Lung (tissue), 11 donors: ENCODE measurements at regions not wholly inside any gene's neighbourhood (a gene's known extent, or its start where the extent isn't known, plus 50 kb on each side); places are given as distances from the start of the nearest gene placed in this dataset.

Source experiments
- ATAC-seq: fragments of 200-7000 bp; cut with Tn5 transposase; one replicate; pipeline ENCODE4 v1.9.1; 2020; ENCODE audit warnings: moderate number of reproducible peaks; ENCODE audit not compliant: insufficient read depth, low FRiP score
- DNase-seq, 3 donors: peaks; one replicate each; pipeline ENCODE4 v3.0.0-alpha.2; 2013 to 2017
- H3K27ac ChIP-seq, 2 donors: one replicate each; pipeline ENCODE4 v1.5.1; 2013; ENCODE audit warnings: mild to moderate bottlenecking in 2 of 2, moderate library complexity in 2 of 2, control low read depth in 1 of 2, inconsistent platforms in 1 of 2, low read depth in 1 of 2, low read length in 1 of 2
- H3K27me3 ChIP-seq, 3 donors: one replicate each; pipeline ENCODE4 v1.5.1; 2013; ENCODE audit warnings: low read length in 2 of 3; ENCODE audit not compliant: control insufficient read depth in 3 of 3, insufficient read depth in 3 of 3
- H3K36me3 ChIP-seq, 4 donors: one replicate each; pipeline ENCODE4 v1.5.1; 2013; ENCODE audit warnings: low read length in 4 of 4, mild to moderate bottlenecking in 1 of 4, moderate library complexity in 1 of 4; ENCODE audit not compliant: control insufficient read depth in 4 of 4, insufficient read depth in 4 of 4
- H3K4me1 ChIP-seq, 5 donors: one replicate each; pipeline ENCODE4 v1.5.1; 2013; ENCODE audit warnings: low read length in 5 of 5, mild to moderate bottlenecking in 2 of 5, moderate library complexity in 1 of 5; ENCODE audit not compliant: control insufficient read depth in 5 of 5, insufficient read depth in 5 of 5
- H3K4me3 ChIP-seq: one replicate; pipeline ENCODE4 v1.5.1; 2013; ENCODE audit warnings: mild to moderate bottlenecking, control low read depth, moderate library complexity
- H3K9ac ChIP-seq, 2 donors: one replicate each; pipeline ENCODE4 v1.5.1; 2013; ENCODE audit warnings: low read length in 2 of 2, control low read depth in 1 of 2; ENCODE audit not compliant: insufficient read depth in 1 of 2
- H3K9me3 ChIP-seq, 4 donors: one replicate each; pipeline ENCODE4 v1.5.1; 2013; ENCODE audit warnings: low read length in 3 of 4, mild to moderate bottlenecking in 1 of 4, moderate library complexity in 1 of 4; ENCODE audit not compliant: control insufficient read depth in 4 of 4, insufficient read depth in 3 of 4
- CTCF ChIP-seq: IDR thresholded peaks from 2 replicates; pipeline ENCODE4 v1.5.1; 2012; ENCODE audit warnings: mild to moderate bottlenecking; ENCODE audit errors: control extremely low read depth, extremely low read depth
- WGBS, 2 donors: extraction: QIAGEN DNeasy Blood & Tissue Kit; methylation state at CpG; one replicate each; pipeline ENCODE4 v1.1.7; 2013; 5-methylcytosine and 5-hydroxymethylcytosine counted together
- donor health status: control.
- donor health status: control.
- donor health status: Bipolar disorder and iron deficiency.
- donor health status: healthy.
- donor health status: DM: yes; HTN: yes; CAD: no.

GRCh38 chr5:30928956-30929355 is 264.5 kb upstream of the CDH6 start:
- Histone ChIP-seq H3K9ac (no peak overlapping the region), H3K27ac (no peak overlapping the region), H3K36me3 (no peaks in the 10 kb centered on the region), H3K4me1 (no peaks in the 10 kb centered on the region), H3K27me3 (no peaks in the 10 kb centered on the region), H3K4me3 (no peak overlapping the region), H3K9me3 (no peaks in the 10 kb centered on the region)
- DNase-seq (no peak), ATAC-seq (no peak)
- no peak for TF ChIP-seq CTCF

- no peaks in the 10 kb centered on the region for H3K36me3 ChIP-seq
- H3K4me1 ChIP-seq: no peaks in the 10 kb centered on the region
- no peaks in the 10 kb centered on the region for H3K9me3 ChIP-seq
- DNase-seq (no peak), ATAC-seq (no peak)
- H3K27ac ChIP-seq: no peak overlapping the region
- TF ChIP-seq CTCF: no peak
- no peak overlapping the region for H3K4me3 ChIP-seq
- H3K27me3 ChIP-seq: no peaks in the 10 kb centered on the region
- 90 to 93% methylated on average over 3 of the region's 3 CpGs for WGBS, 2 donors
- H3K9ac ChIP-seq: no peak overlapping the region
Measured at GRCh38 chr5:30926218-30926617, 267.3 kb upstream of the CDH6 start.

DNA sequence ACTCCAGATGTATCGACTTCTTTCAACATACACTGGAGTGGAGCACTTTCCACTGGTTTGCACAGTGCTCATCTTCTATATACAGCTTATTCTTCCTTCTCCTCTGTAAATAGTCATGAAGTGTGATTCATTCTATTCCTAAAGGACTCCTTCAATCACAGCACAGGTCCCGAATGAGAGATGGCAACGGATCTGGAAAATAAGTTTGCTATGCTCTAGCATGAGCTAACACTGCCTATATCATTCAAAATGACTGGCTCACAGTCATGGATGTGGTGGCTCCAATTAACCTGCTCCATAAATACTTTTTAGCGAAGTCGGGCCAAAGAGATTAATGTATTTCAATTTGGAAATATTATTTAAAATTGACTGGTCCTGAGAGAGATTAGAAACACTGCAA is 272.1 kb upstream of the CDH6 start:
- DNase-seq (no peak), ATAC-seq (no peak)
- Histone ChIP-seq H3K9ac (no peak overlapping the region), H3K4me1 (no peaks in the 10 kb centered on the region), H3K27me3 (no peaks in the 10 kb centered on the region), H3K9me3 (no peaks in the 10 kb centered on the region), H3K27ac (no peak overlapping the region), H3K36me3 (no peaks in the 10 kb centered on the region), H3K4me3 (no peak overlapping the region)
- 83 to 97% methylated on average over 5 of the region's 5 CpGs for WGBS, 2 donors
- TF ChIP-seq CTCF: no peak

- H3K4me1 ChIP-seq: no peaks in the 10 kb centered on the region
- no peaks in the 10 kb centered on the region for H3K9me3 ChIP-seq
- no peak overlapping the region for H3K9ac ChIP-seq
- WGBS, 2 donors: 83 to 86% methylated on average over 5 of the region's 5 CpGs
- H3K4me3 ChIP-seq: no peak overlapping the region
- no peak overlapping the region for H3K27ac ChIP-seq
- DNase-seq (no peak), ATAC-seq (no peak)
- no peaks in the 10 kb centered on the region for H3K36me3 ChIP-seq
- no peak for TF ChIP-seq CTCF
- H3K27me3 ChIP-seq: no peaks in the 10 kb centered on the region
Measured at GRCh38 chr5:30918171-30918570, 275.3 kb upstream of the CDH6 start.
